Epithelial cell of prostate (primary cell): ENCODE measurements at regions not wholly inside any gene's neighbourhood (a gene's known extent, or its start where the extent isn't known, plus 50 kb on each side); places are given as distances from the start of the nearest gene placed in this dataset.
A peak's percentile ranks its signal among the peaks of the same experiment; 100 is the strongest.

Experiments
- DNase-seq: peaks from one replicate; pipeline ENCODE4 v3.0.0-alpha.2; 2011; ENCODE audit warnings: low read depth, low spot score
- H3K27ac ChIP-seq: fragments of 450-650 bp; 2 replicates; pipeline ENCODE4 v1.5.1; 2017; ENCODE audit warnings: mild to moderate bottlenecking

- DNase-seq = no peak
- no peak overlapping the region for H3K27ac ChIP-seq
Measured at GRCh38 chr2:216320852-216321251, 51.4 kb downstream of the MARCHF4 start.

GRCh38 chr2:216319771-216320170, 52.5 kb downstream of the MARCHF4 start:
- no peak overlapping the region for H3K27ac ChIP-seq
- DNase-seq = no peak

- H3K27ac ChIP-seq = no peak overlapping the region
- no peak for DNase-seq
Measured at GRCh38 chr2:216318521-216318874, 53.8 kb downstream of the MARCHF4 start.

- no peak for DNase-seq
- no peak overlapping the region for H3K27ac ChIP-seq
Measured at GRCh38 chr2:216317831-216318520, 54.3 kb downstream of the MARCHF4 start.

GRCh38 chr2:216316743-216317142, 55.5 kb downstream of the MARCHF4 start:
- H3K27ac ChIP-seq = no peak overlapping the region
- DNase-seq = no peak

- DNase-seq = no peak
- peak overlapping the region; percentile 29 for H3K27ac ChIP-seq
Measured at GRCh38 chr2:216315802-216316603, 56.3 kb downstream of the MARCHF4 start.

- DNase-seq = no peak
- no peak overlapping the region for H3K27ac ChIP-seq
Measured at GRCh38 chr2:216312441-216312840, 59.8 kb downstream of the MARCHF4 start.

GRCh38 chr2:216308576-216308975, 63.7 kb downstream of the MARCHF4 start:
- H3K27ac ChIP-seq = no peak overlapping the region
- DNase-seq = no peak

GRCh38 chr2:216307496-216307895, 64.8 kb downstream of the MARCHF4 start:
- no peak overlapping the region for H3K27ac ChIP-seq
- no peak for DNase-seq

- no peak for DNase-seq
- no peak overlapping the region for H3K27ac ChIP-seq
Measured at GRCh38 chr2:216306868-216307267, 65.4 kb downstream of the MARCHF4 start.

- H3K27ac ChIP-seq = no peak overlapping the region
- DNase-seq = no peak
Measured at GRCh38 chr2:216305574-216305973, 66.7 kb downstream of the MARCHF4 start.

GRCh38 chr2:216302981-216303676, 69.2 kb downstream of the MARCHF4 start:
- DNase-seq = no peak
- no peak overlapping the region for H3K27ac ChIP-seq

GRCh38 chr2:216300906-216301305, 71.4 kb downstream of the MARCHF4 start:
- no peak overlapping the region for H3K27ac ChIP-seq
- no peak for DNase-seq

GRCh38 chr2:216299588-216299987, 72.7 kb downstream of the MARCHF4 start:
- no peak overlapping the region for H3K27ac ChIP-seq
- DNase-seq = no peak

GRCh38 chr2:216298719-216299495, 73.4 kb downstream of the MARCHF4 start:
- no peak overlapping the region for H3K27ac ChIP-seq
- DNase-seq = no peak

- no peak for DNase-seq
- no peak overlapping the region for H3K27ac ChIP-seq
Measured at GRCh38 chr2:216296856-216297255, 75.4 kb downstream of the MARCHF4 start.

GRCh38 chr2:216294305-216294704, 78.0 kb downstream of the MARCHF4 start:
- DNase-seq = no peak
- H3K27ac ChIP-seq = no peak overlapping the region

- no peak for DNase-seq
- H3K27ac ChIP-seq = no peak overlapping the region
Measured at GRCh38 chr2:216293883-216294282, 78.4 kb downstream of the MARCHF4 start.

GRCh38 chr2:216292886-216293301, 79.4 kb downstream of the MARCHF4 start:
- H3K27ac ChIP-seq = no peak overlapping the region
- no peak for DNase-seq

- DNase-seq = no peak
- H3K27ac ChIP-seq = no peak overlapping the region
Measured at GRCh38 chr2:216292475-216292874, 79.8 kb downstream of the MARCHF4 start.
